Spleen (tissue), 7 donors: ENCODE measurements at regions not wholly inside any gene's neighbourhood (a gene's known extent, or its start where the extent isn't known, plus 50 kb on each side); places are given as distances from the start of the nearest gene placed in this dataset.

Experiments
- CTCF ChIP-seq, 11 experiments: fragments of 200-600 bp in 7 of 11; fragments of 450-650 bp in 4 of 11; sonication (generic) in 4 of 11; IDR thresholded peaks in 8 of 11; conservative IDR thresholded peaks in 3 of 11; 1 replicate in 7 of 11; 2 replicates in 4 of 11; pipeline versions ENCODE4 v1.4.0 to v1.8.0; 2016 to 2021; ENCODE audit warnings: antibody characterized with exemption in 11 of 11, inconsistent platforms in 4 of 11, mild to moderate bottlenecking in 1 of 11
- POLR2A ChIP-seq, 3 donors: fragments of 450-650 bp; IDR thresholded peaks; one replicate each; pipeline ENCODE4 v1.5.1; 2017; ENCODE audit warnings: antibody characterized with exemption in 3 of 3, mild to moderate bottlenecking in 1 of 3
- POLR2AphosphoS5 ChIP-seq, 3 donors: sonication (generic); formaldehyde crosslinking; IDR thresholded peaks; one replicate each; pipeline ENCODE4 v1.5.1; 2017; ENCODE audit warnings: antibody characterized with exemption in 3 of 3
- donor health status: DM: no; HTN: no; CAD: no; lungs with moderate emphysema.
- donor health status: DM: no; HTN: no; CAD: no.
- donor health status: DM: no; HTN: no; CAD: no.

GRCh38 chr2:13158466-13158865 is 441.7 kb downstream of the TRIB2 start:
- TF ChIP-seq CTCF (IDR thresholded peaks at IDR 0.05 in 8 of 11, conservative IDR thresholded peaks at IDR 0.05 in 3 of 11) (no peak), POLR2AphosphoS5 (IDR thresholded peaks at IDR 0.05) (no peak), POLR2A (IDR thresholded peaks at IDR 0.05) (no peak)
